H1 (cell line): ENCODE measurements at regions not wholly inside any gene's neighbourhood (a gene's known extent, or its start where the extent isn't known, plus 50 kb on each side); places are given as distances from the start of the nearest gene placed in this dataset.

Experiments used
- CTCF ChIA-PET: fragments of 300-600 bp; sonication (Branson Sonifier 250); formaldehyde crosslinking; loops from one replicate; lab custom pipeline; 2021; ENCODE audit not compliant: partially characterized antibody; lab: Charles Lee
- POLR2A ChIA-PET: fragments of 300-600 bp; sonication (Branson Sonifier 250); formaldehyde crosslinking; loops from one replicate; lab custom pipeline; 2021; ENCODE audit warnings: inconsistent platforms; ENCODE audit not compliant: partially characterized antibody; lab: Charles Lee
- DNase-seq, 2 experiments: peaks; one replicate each; pipeline versions ENCODE4 v3.0.0 to v3.0.0-alpha.2; 2010 to 2022; ENCODE audit warnings: low spot score in 2 of 2, low read depth in 1 of 2, mixed read lengths in 1 of 2
- FAIRE-seq: peaks from 2 replicates; lab custom pipeline; 2011; peaks lifted over from hg19 to GRCh38; lab: Jason Lieb, UNC
- H2AFZ ChIP-seq: 2 replicates; pipeline ENCODE4 v1.8.1; 2012; ENCODE audit warnings: low read length, inconsistent platforms
- H2AK5ac ChIP-seq: 2 replicates; pipeline ENCODE4 v1.6.1; 2013; ENCODE audit warnings: low read depth, low read length
- H2BK120ac ChIP-seq: replicated peaks from 2 replicates; pipeline ENCODE3; 2013; ENCODE audit warnings: low read depth, low read length, inconsistent platforms
- H2BK12ac ChIP-seq: 2 replicates; pipeline ENCODE4 v1.6.1; 2013; ENCODE audit warnings: low read depth, low read length
- H2BK15ac ChIP-seq: 2 replicates; pipeline ENCODE4 v1.6.1; 2013; ENCODE audit warnings: low read length
- H2BK20ac ChIP-seq: 2 replicates; pipeline ENCODE4 v1.6.1; 2013; ENCODE audit warnings: low read length
- H2BK5ac ChIP-seq: 2 replicates; pipeline ENCODE4 v1.6.1; 2013; ENCODE audit warnings: low read depth, low read length
- H3K14ac ChIP-seq: 2 replicates; pipeline ENCODE4 v1.6.1; 2013; ENCODE audit warnings: inconsistent platforms; ENCODE audit not compliant: insufficient read length
- H3K18ac ChIP-seq: 2 replicates; pipeline ENCODE4 v1.6.1; 2013; ENCODE audit warnings: low read length; ENCODE audit errors: extremely low read depth
- H3K23ac ChIP-seq: 2 replicates; pipeline ENCODE4 v1.6.1; 2013; ENCODE audit warnings: inconsistent platforms; ENCODE audit not compliant: insufficient read length
- H3K23me2 ChIP-seq: 2 replicates; pipeline ENCODE4 v1.6.1; 2013; ENCODE audit warnings: low read depth, low read length
- H3K27ac ChIP-seq: 2 replicates; pipeline ENCODE4 v1.6.1; 2011; ENCODE audit warnings: low read depth, low read length, inconsistent platforms
- H3K27me3 ChIP-seq, 4 experiments: replicated peaks in 1 of 4; 1 replicate in 1 of 4; 2 replicates in 3 of 4; pipeline versions ENCODE4 v1.6.1 to v1.8.1; 2011 to 2013; ENCODE audit warnings: low read length in 3 of 4, mild to moderate bottlenecking in 3 of 4, inconsistent platforms in 2 of 4, mixed read lengths in 2 of 4, moderate library complexity in 1 of 4; ENCODE audit not compliant: control insufficient read depth in 3 of 4, insufficient read depth in 3 of 4; ENCODE audit errors: extremely low read depth in 1 of 4
- H3K36me3 ChIP-seq, 4 experiments: 2 replicates each; pipeline versions ENCODE4 v1.6.1 to v1.8.1; 2011 to 2013; ENCODE audit warnings: mild to moderate bottlenecking in 4 of 4, low read length in 3 of 4, moderate library complexity in 2 of 4, control low read depth in 1 of 4, inconsistent platforms in 1 of 4; ENCODE audit not compliant: insufficient read depth in 4 of 4, control insufficient read depth in 2 of 4
- H3K4ac ChIP-seq: replicated peaks from 2 replicates; pipeline ENCODE3; 2013; ENCODE audit warnings: low read length, low read depth, mixed read lengths, inconsistent platforms; ENCODE audit not compliant: insufficient read length
- H3K4me1 ChIP-seq, 4 experiments: replicated peaks in 1 of 4; 1 replicate in 1 of 4; 2 replicates in 3 of 4; pipeline versions ENCODE4 v1.6.1 to v1.8.1; 2011 to 2013; ENCODE audit warnings: low read length in 3 of 4, inconsistent platforms in 2 of 4, mixed read lengths in 1 of 4; ENCODE audit not compliant: insufficient read depth in 4 of 4, control insufficient read depth in 3 of 4
- H3K4me2 ChIP-seq, 2 experiments: 2 replicates each; pipeline versions ENCODE4 v1.6.1 to v1.8.1; 2011 to 2013; ENCODE audit warnings: low read depth in 2 of 2, low read length in 2 of 2, control low read depth in 1 of 2, inconsistent platforms in 1 of 2, mild to moderate bottlenecking in 1 of 2; ENCODE audit not compliant: insufficient read depth in 1 of 2
- H3K4me3 ChIP-seq, 4 experiments: fragments of 200-600, 300-600 bp in 1 of 4; sonication (generic), shearing (Covaris generic), sonication (Bioruptor Twin) in 1 of 4; 2 replicates each; pipeline versions ENCODE4 v1.5.1 to v1.8.1; 2011 to 2016; ENCODE audit warnings: low read length in 4 of 4, low read depth in 3 of 4, control low read depth in 2 of 4, inconsistent platforms in 2 of 4, mild to moderate bottlenecking in 2 of 4, mixed read lengths in 1 of 4, moderate library complexity in 1 of 4; ENCODE audit not compliant: insufficient read depth in 2 of 4; ENCODE audit errors: extremely low read depth in 1 of 4
- H3K56ac ChIP-seq: replicated peaks from 2 replicates; pipeline ENCODE3; 2013; ENCODE audit warnings: low read depth, mild to moderate bottlenecking, mixed read lengths, low read length, inconsistent platforms; ENCODE audit not compliant: insufficient read length
- H3K79me1 ChIP-seq: 2 replicates; pipeline ENCODE4 v1.6.1; 2013; ENCODE audit warnings: low read depth, low read length, control low read depth
- H3K79me2 ChIP-seq, 2 experiments: 2 replicates each; pipeline versions ENCODE4 v1.6.1 to v1.8.1; 2012 to 2013; ENCODE audit warnings: low read length in 2 of 2, mild to moderate bottlenecking in 2 of 2, inconsistent platforms in 1 of 2; ENCODE audit not compliant: insufficient read depth in 2 of 2, control insufficient read depth in 1 of 2
- H3K9ac ChIP-seq, 4 experiments: replicated peaks in 1 of 4; 1 replicate in 1 of 4; 2 replicates in 3 of 4; pipeline versions ENCODE4 v1.6.1 to v1.8.1; 2011 to 2013; ENCODE audit warnings: low read depth in 3 of 4, low read length in 3 of 4, control low read depth in 2 of 4, mild to moderate bottlenecking in 2 of 4, moderate library complexity in 2 of 4, inconsistent platforms in 1 of 4; ENCODE audit errors: extremely low read depth in 1 of 4
- H3K9me3 ChIP-seq, 2 experiments: 2 replicates each; pipeline versions ENCODE4 v1.6.1 to v1.8.1; 2012 to 2013; ENCODE audit warnings: mild to moderate bottlenecking in 2 of 2, moderate library complexity in 2 of 2, control low read depth in 1 of 2, inconsistent platforms in 1 of 2, low read depth in 1 of 2, low read length in 1 of 2, mixed read lengths in 1 of 2; ENCODE audit not compliant: insufficient read depth in 2 of 2
- H4K20me1 ChIP-seq, 2 experiments: replicated peaks in 1 of 2; 2 replicates each; pipeline versions ENCODE3 to v1.8.1; 2011 to 2013; ENCODE audit warnings: inconsistent platforms in 2 of 2, low read length in 2 of 2, mild to moderate bottlenecking in 1 of 2; ENCODE audit not compliant: insufficient read depth in 2 of 2, control insufficient read depth in 1 of 2
- H4K5ac ChIP-seq: 2 replicates; pipeline ENCODE4 v1.6.1; 2013; ENCODE audit warnings: low read length, low read depth, mixed read lengths, inconsistent platforms; ENCODE audit not compliant: insufficient read length
- H4K8ac ChIP-seq: 2 replicates; pipeline ENCODE4 v1.8.0; 2013; ENCODE audit warnings: mild to moderate bottlenecking, moderate library complexity, low read length, inconsistent platforms; ENCODE audit not compliant: insufficient read depth; ENCODE audit errors: extremely low read depth
- H4K91ac ChIP-seq: replicated peaks from 2 replicates; pipeline ENCODE3; 2013; ENCODE audit warnings: low read length, mixed read lengths, inconsistent platforms; ENCODE audit not compliant: insufficient read length
- CTBP2 ChIP-seq: IDR thresholded peaks from 2 replicates; pipeline ENCODE4 v1.7.0; 2011; ENCODE audit warnings: borderline replicate concordance, mild to moderate bottlenecking, moderate library complexity, mixed read lengths, low read length; ENCODE audit not compliant: insufficient read depth, insufficient read length
- EGR1 ChIP-seq: IDR thresholded peaks from 2 replicates; pipeline ENCODE4 v1.6.1; 2011; ENCODE audit warnings: low read depth, low read length, borderline replicate concordance
- EZH2 ChIP-seq: fragments of 200-600 bp; sonication (generic); IDR thresholded peaks from 2 replicates; pipeline ENCODE4 v1.7.1; 2012; ENCODE audit warnings: low read depth, mild to moderate bottlenecking, moderate library complexity, low read length, inconsistent platforms; ENCODE audit not compliant: severe bottlenecking
- GABPA ChIP-seq: IDR thresholded peaks from 2 replicates; pipeline ENCODE4 v1.6.1; 2011; ENCODE audit warnings: mild to moderate bottlenecking, low read length, moderate library complexity, borderline replicate concordance; ENCODE audit not compliant: insufficient read depth
- JUND ChIP-seq: IDR thresholded peaks from 2 replicates; pipeline ENCODE4 v1.6.1; 2011; ENCODE audit warnings: mild to moderate bottlenecking, improper control_type of control experiment, low read length
- KDM1A ChIP-seq: fragments of 200-600, 300-600 bp; sonication (generic); IDR thresholded peaks from 2 replicates; pipeline ENCODE4 v1.7.1; 2016; ENCODE audit warnings: mild to moderate bottlenecking, low read length, borderline replicate concordance
- KDM5A ChIP-seq: fragments of 200-600 bp; IDR thresholded peaks from 2 replicates; pipeline ENCODE4 v1.7.1; 2012; ENCODE audit warnings: mild to moderate bottlenecking, low read length, inconsistent platforms, mixed read lengths
- MAFK ChIP-seq: IDR thresholded peaks from 2 replicates; pipeline ENCODE4 v1.6.1; 2012; ENCODE audit warnings: low read depth, mild to moderate bottlenecking, improper control_type of control experiment, low read length
- NRF1 ChIP-seq: IDR thresholded peaks from 2 replicates; pipeline ENCODE4 v1.6.1; 2011; ENCODE audit warnings: mild to moderate bottlenecking, low read depth, low read length, improper control_type of control experiment
- POLR2A ChIP-seq, 2 experiments: IDR thresholded peaks; 1 replicate in 1 of 2; 2 replicates in 1 of 2; pipeline ENCODE4 v1.6.1; 2011; ENCODE audit warnings: low read depth in 2 of 2, low read length in 2 of 2, mild to moderate bottlenecking in 2 of 2; ENCODE audit errors: control extremely low read depth in 1 of 2
- POLR2AphosphoS5 ChIP-seq: IDR thresholded peaks from 2 replicates; pipeline ENCODE4 v1.6.1; 2011; ENCODE audit warnings: low read depth, low read length
- RNF2 ChIP-seq: fragments of 200-900, 300-1000 bp; sonication (generic); IDR thresholded peaks from 2 replicates; pipeline ENCODE4 v1.7.1; 2016; ENCODE audit warnings: borderline replicate concordance, low read depth, mild to moderate bottlenecking, antibody characterized with exemption, low read length; ENCODE audit not compliant: poor library complexity, severe bottlenecking; ENCODE audit errors: missing control alignments
- SP2 ChIP-seq: IDR thresholded peaks from 2 replicates; pipeline ENCODE4 v1.6.1; 2012; ENCODE audit warnings: mild to moderate bottlenecking, low read length, inconsistent platforms
- TBP ChIP-seq: IDR thresholded peaks from 2 replicates; pipeline ENCODE4 v1.6.1; 2011; ENCODE audit warnings: low read depth, low read length, improper control_type of control experiment
- TEAD4 ChIP-seq: IDR thresholded peaks from 2 replicates; pipeline ENCODE4 v1.6.1; 2012; ENCODE audit warnings: low read depth, low read length, inconsistent platforms, mixed read lengths
- ZNF274 ChIP-seq: IDR thresholded peaks from 2 replicates; pipeline ENCODE4 v1.7.0; 2012; ENCODE audit warnings: low read length, borderline replicate concordance; ENCODE audit errors: extremely low read depth
- WGBS, 2 experiments: shearing (Covaris generic) in 1 of 2; methylation state at CpG; one replicate each; pipeline versions ENCODE4 v1.1.6 to v1.1.7; 2013 to 2015; ENCODE audit warnings: low lambda C conversion rate in 2 of 2, mixed read lengths in 2 of 2, inconsistent platforms in 1 of 2, low coverage in 1 of 2, missing lambda C conversion rate in 1 of 2; ENCODE audit not compliant: insufficient replicate concordance in 2 of 2, insufficient coverage in 1 of 2, insufficient read length in 1 of 2; ENCODE audit errors: extremely low coverage in 1 of 2, missing lambda C conversion rate in 1 of 2; 5-methylcytosine and 5-hydroxymethylcytosine counted together

DNA sequence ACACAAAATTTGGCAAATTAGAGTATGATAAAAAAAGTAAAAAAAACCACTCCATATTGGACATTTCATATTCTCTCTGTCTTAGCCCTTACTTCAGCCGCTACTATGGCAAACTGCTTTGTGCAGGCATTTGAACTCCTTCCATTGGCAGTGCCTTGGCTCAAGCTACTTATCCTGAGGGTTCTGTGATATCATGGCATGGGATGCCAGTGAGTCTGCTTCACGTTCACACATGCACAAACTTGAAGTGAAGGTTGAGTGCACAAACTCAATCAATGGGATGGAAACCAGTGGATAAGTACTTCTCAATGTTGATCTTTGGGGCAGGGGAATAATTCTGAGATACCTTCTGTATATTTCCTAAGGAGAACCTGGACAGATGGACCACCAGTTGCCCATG lies 117.2 kb downstream of the IL20RB start:
- Histone ChIP-seq H4K20me1 (no peaks in the 10 kb centered on the region), H3K79me2 (no peaks in the 10 kb centered on the region; a peak in 1 of 4 replicates), H4K8ac (no peak overlapping the region), H3K36me3 (no peaks in the 10 kb centered on the region), H3K4me1 (no peaks in the 10 kb centered on the region), H2BK20ac (no peak overlapping the region), H3K9me3 (no peaks in the 10 kb centered on the region), H3K18ac (no peak overlapping the region), H3K27me3 (no peaks in the 10 kb centered on the region), H3K4ac (no peak overlapping the region), H3K23me2 (no peaks in the 10 kb centered on the region), H3K79me1 (no peaks in the 10 kb centered on the region), H4K5ac (no peak overlapping the region), H3K9ac (no peak overlapping the region), H3K27ac (no peak overlapping the region), H3K56ac (no peak overlapping the region), H3K23ac (no peak overlapping the region), H3K4me2 (no peak overlapping the region), H2AK5ac (no peak overlapping the region), H3K4me3 (no peak overlapping the region), H4K91ac (no peak overlapping the region), H2BK120ac (no peak overlapping the region), H3K14ac (no peak overlapping the region), H2BK15ac (0 out of 2 replicates have a peak overlapping the region, but pooled peaks have one; percentile 4), H2AFZ (no peak overlapping the region), H2BK12ac (no peak overlapping the region), H2BK5ac (no peak overlapping the region)
- FAIRE-seq (no peak), DNase-seq (no peak)
- WGBS, 2 experiments, result 93% methylated on average over 2 of the region's 2 CpGs; no CpG with 5 or more reads in 1 of the 2 experiments
- CTCF ChIA-PET, result no interaction called here
- POLR2A ChIA-PET, result no interaction called here
- TF ChIP-seq KDM5A (no peak), CTBP2 (no peak), RNF2 (no peak), GABPA (no peak), TEAD4 (no peak), JUND (no peak), POLR2AphosphoS5 (no peak), MAFK (no peak), POLR2A (IDR thresholded peaks at IDR 0.05; ENCODE audit: control extremely low read depth in 1 of 2, low read depth in 2 of 2, low read length in 2 of 2) (no peak), TBP (no peak), KDM1A (no peak), ZNF274 (no peak), EZH2 (no peak), NRF1 (no peak), EGR1 (no peak), SP2 (no peak)
